HCT116 (cell line): ENCODE measurements at regions not wholly inside any gene's neighbourhood (a gene's known extent, or its start where the extent isn't known, plus 50 kb on each side); places are given as distances from the start of the nearest gene placed in this dataset.

Source experiments
- ATAC-seq: fragments of 200-7000 bp; cut with Tn5 transposase; 2 replicates; pipeline ENCODE4 v1.9.1; 2020; ENCODE audit warnings: mild to moderate bottlenecking, moderate library complexity
- BruUV-seq: library from RNA; stranded (reverse); fragments of 400-500 nt; replicated peaks from 2 replicates; lab custom pipeline; 2021; lab: Mats Ljungman, UMichigan
- CTCF ChIA-PET: fragments of 300-600 bp; sonication (Branson Sonifier 250); formaldehyde crosslinking; loops from one replicate; lab custom pipeline; 2021; ENCODE audit warnings: antibody characterized with exemption; lab: Charles Lee
- POLR2A ChIA-PET: fragments of 300-600, 350-600 bp; sonication (Branson Sonifier 250); formaldehyde crosslinking; loops from one replicate; lab custom pipeline; 2021; ENCODE audit warnings: antibody characterized with exemption; lab: Charles Lee
- RAD21 ChIA-PET, 2 experiments: fragments of 300-600 bp; sonication (Branson Sonifier 250); formaldehyde crosslinking; loops; one replicate each; lab custom pipeline; 2023; ENCODE audit warnings: low total read pairs in 2 of 2; ENCODE audit not compliant: uncharacterized antibody in 2 of 2, unreplicated experiment in 2 of 2, low non-redundant PET in 1 of 2; lab: Charles Lee
- DNase-seq: peaks from one replicate; pipeline ENCODE4 v3.0.0-alpha.2; 2010; ENCODE audit warnings: low read depth, low spot score
- H2AFZ ChIP-seq: fragments of 200-600 bp; shearing (Covaris generic), sonication (generic); 2 replicates; pipeline ENCODE4 v1.6.1; 2017; ENCODE audit warnings: low read depth, mixed run types, mixed read lengths, antibody characterized with exemption, low read length; ENCODE audit not compliant: poor library complexity, severe bottlenecking
- H3K27ac ChIP-seq: 2 replicates; pipeline ENCODE4 v1.5.1; 2012; ENCODE audit warnings: low read depth, low read length
- H3K27me3 ChIP-seq: fragments of 200-600 bp; sonication (generic); 2 replicates; pipeline ENCODE4 v1.6.1; 2016; ENCODE audit warnings: mixed run types, low read length, mixed read lengths; ENCODE audit not compliant: insufficient read depth
- H3K36me3 ChIP-seq, 2 experiments: fragments of 200-500 bp in 1 of 2; fragments of 200-600 bp in 1 of 2; sonication (Bioruptor generic) in 1 of 2; sonication (generic) in 1 of 2; 2 replicates each; pipeline versions ENCODE4 v1.5.1 to v1.6.1; 2014 to 2016; ENCODE audit warnings: low read length in 2 of 2, inconsistent platforms in 1 of 2, mixed read lengths in 1 of 2, mixed run types in 1 of 2; ENCODE audit not compliant: insufficient read depth in 2 of 2, control insufficient read depth in 1 of 2
- H3K4me1 ChIP-seq, 2 experiments: fragments of 200-600 bp in 1 of 2; sonication (generic) in 1 of 2; 2 replicates each; pipeline versions ENCODE4 v1.5.1 to v1.6.1; 2012 to 2017; ENCODE audit warnings: low read length in 2 of 2, inconsistent platforms in 1 of 2, mild to moderate bottlenecking in 1 of 2, mixed read lengths in 1 of 2, mixed run types in 1 of 2, moderate library complexity in 1 of 2; ENCODE audit not compliant: insufficient read depth in 2 of 2, control insufficient read depth in 1 of 2
- H3K4me2 ChIP-seq: fragments of 200-600 bp; sonication (generic); 2 replicates; pipeline ENCODE4 v1.6.1; 2017; ENCODE audit warnings: mixed run types, low read length, mixed read lengths
- H3K4me3 ChIP-seq, 2 experiments: fragments of 200-600 bp in 1 of 2; sonication (generic) in 1 of 2; replicated peaks in 1 of 2; 2 replicates each; pipeline ENCODE4 v1.5.1; 2011 to 2016; ENCODE audit warnings: low read length in 2 of 2, control low read depth in 1 of 2, low read depth in 1 of 2, mild to moderate bottlenecking in 1 of 2, mixed read lengths in 1 of 2, mixed run types in 1 of 2
- H3K79me2 ChIP-seq: fragments of 200-600 bp; sonication (generic); 2 replicates; pipeline ENCODE4 v1.6.1; 2017; ENCODE audit warnings: mild to moderate bottlenecking, mixed run types, low read length, moderate library complexity, mixed read lengths; ENCODE audit not compliant: insufficient read depth
- H3K9ac ChIP-seq: fragments of 200-600 bp; sonication (generic); 2 replicates; pipeline ENCODE4 v1.6.1; 2016; ENCODE audit warnings: low read length, mixed read lengths
- H3K9me2 ChIP-seq: fragments of 200-600 bp; sonication (generic), shearing (Covaris generic); 2 replicates; pipeline ENCODE4 v1.6.1; 2017; ENCODE audit warnings: mixed run types, mild to moderate bottlenecking, moderate library complexity; ENCODE audit not compliant: insufficient read depth
- H3K9me3 ChIP-seq, 2 experiments: fragments of 200-500 bp in 1 of 2; fragments of 200-600 bp in 1 of 2; sonication (Bioruptor generic) in 1 of 2; sonication (generic) in 1 of 2; 2 replicates each; pipeline ENCODE4 v1.6.1; 2014 to 2017; ENCODE audit warnings: low read length in 2 of 2, mixed read lengths in 2 of 2, inconsistent platforms in 1 of 2, low read depth in 1 of 2, mild to moderate bottlenecking in 1 of 2, mixed run types in 1 of 2, moderate library complexity in 1 of 2; ENCODE audit not compliant: control insufficient read depth in 1 of 2, insufficient read depth in 1 of 2
- H4K20me1 ChIP-seq: fragments of 200-600 bp; sonication (generic), shearing (Covaris generic); 2 replicates; pipeline ENCODE4 v1.6.1; 2017; ENCODE audit warnings: mixed run types, mild to moderate bottlenecking, moderate library complexity; ENCODE audit not compliant: insufficient read depth
- EGR1 ChIP-seq: IDR thresholded peaks from 2 replicates; pipeline ENCODE4 v1.6.1; 2012; ENCODE audit warnings: low read depth
- ELF1 ChIP-seq: IDR thresholded peaks from 2 replicates; pipeline ENCODE4 v1.6.1; 2012; ENCODE audit warnings: low read depth, borderline replicate concordance
- EZH2phosphoT487 ChIP-seq: fragments of 200-600 bp; IDR thresholded peaks from 2 replicates; pipeline ENCODE4 v1.6.1; 2018; ENCODE audit warnings: antibody characterized with exemption, borderline replicate concordance
- FOSL1 ChIP-seq: IDR thresholded peaks from 2 replicates; pipeline ENCODE4 v1.6.1; 2012; ENCODE audit warnings: low read depth
- SIN3A ChIP-seq: IDR thresholded peaks from 2 replicates; pipeline ENCODE4 v1.6.1; 2012; ENCODE audit warnings: low read depth
- SP1 ChIP-seq: IDR thresholded peaks from 2 replicates; pipeline ENCODE4 v1.6.1; 2012; ENCODE audit warnings: low read depth
- TCF7L2 ChIP-seq: IDR thresholded peaks from 2 replicates; pipeline ENCODE4 v1.7.0; 2011; ENCODE audit warnings: borderline replicate concordance, inconsistent platforms; ENCODE audit not compliant: insufficient read depth, insufficient read length; ENCODE audit errors: extremely low read depth
- ZNF274 ChIP-seq: fragments of 200-500 bp; sonication (Bioruptor generic); IDR thresholded peaks from 2 replicates; pipeline ENCODE4 v1.6.1; 2014; ENCODE audit warnings: mild to moderate bottlenecking, low read depth, low read length, inconsistent platforms
- intact Hi-C: fragments of 100-400 bp; cut with micrococcal nuclease; formaldehyde crosslinking; loops from 2 replicates; pipeline ENCODE4 v1.10.0; 2022

DNA sequence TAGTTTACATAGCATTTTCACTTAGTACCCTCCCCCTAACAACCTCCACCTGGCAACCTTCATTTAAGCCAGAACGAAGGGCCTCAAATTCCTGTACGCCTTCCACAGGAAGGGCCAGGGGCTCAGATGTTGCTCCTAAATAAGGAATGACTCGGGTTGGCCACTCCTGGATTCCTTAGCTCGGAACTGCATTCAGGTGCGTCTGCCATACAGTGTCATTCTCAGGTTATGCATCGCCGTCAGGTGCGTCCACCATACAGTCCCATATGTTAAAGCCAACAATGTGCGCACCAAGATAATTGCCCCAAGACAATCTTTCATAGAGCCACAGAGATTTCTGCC, 53.5 kb upstream of the USP3 start:
- H3K9me3 ChIP-seq, result no peaks in the 10 kb centered on the region
- no TSS peak for BruUV-seq
- H3K27me3 ChIP-seq, result no peaks in the 10 kb centered on the region
- H3K4me2 ChIP-seq, result no peak overlapping the region
- H3K36me3 ChIP-seq, result no peaks in the 10 kb centered on the region
- ATAC-seq, result no peak
- no peaks in the 10 kb centered on the region for H4K20me1 ChIP-seq
- H3K4me3 ChIP-seq, result no peak overlapping the region
- no peak overlapping the region for H3K27ac ChIP-seq
- intact Hi-C loops, result no loop called here
- RAD21 ChIA-PET, result no interaction called here
- H3K79me2 ChIP-seq, result no peaks in the 10 kb centered on the region
- POLR2A ChIA-PET, result no interaction called here
- CTCF ChIA-PET, result no interaction called here
- DNase-seq, result no peak
- H2AFZ ChIP-seq, result no peak overlapping the region
- H3K9me2 ChIP-seq, result no peaks in the 10 kb centered on the region
- H3K4me1 ChIP-seq, result no peaks in the 10 kb centered on the region
- TF ChIP-seq EZH2phosphoT487 (no peak), SP1 (no peak), FOSL1 (no peak), ZNF274 (no peak), SIN3A (no peak), TCF7L2 (no peak), EGR1 (no peak)
- H3K9ac ChIP-seq, result no peak overlapping the region

GRCh38 chr15:63451671-63452315, 52.6 kb upstream of the USP3 start:
- H4K20me1 ChIP-seq, result no peaks in the 10 kb centered on the region
- no peak overlapping the region for H2AFZ ChIP-seq
- no peaks in the 10 kb centered on the region for H3K79me2 ChIP-seq
- ChIA-PET CTCF (no interaction called here), RAD21 (no interaction called here), POLR2A (no interaction called here)
- H3K4me1 ChIP-seq, result no peaks in the 10 kb centered on the region
- H3K27me3 ChIP-seq, result no peaks in the 10 kb centered on the region
- intact Hi-C loops, result no loop called here
- H3K36me3 ChIP-seq, result no peaks in the 10 kb centered on the region
- H3K4me3 ChIP-seq, result no peak overlapping the region
- TF ChIP-seq TCF7L2 (no peak), ELF1 (no peak)
- no peak overlapping the region for H3K4me2 ChIP-seq
- no peak for ATAC-seq
- no peak overlapping the region for H3K9ac ChIP-seq
- H3K9me2 ChIP-seq, result no peaks in the 10 kb centered on the region
- no peak overlapping the region for H3K27ac ChIP-seq
- BruUV-seq, result no TSS peak
- H3K9me3 ChIP-seq, result no peaks in the 10 kb centered on the region
- DNase-seq, result no peak
